Muscle of leg (tissue), 3 donors: ENCODE measurements at regions not wholly inside any gene's neighbourhood (a gene's known extent, or its start where the extent isn't known, plus 50 kb on each side); places are given as distances from the start of the nearest gene placed in this dataset.
"Not testable (repeated sequence)": the region's sequence is repeated elsewhere in the genome, so short reads cannot be mapped to it uniquely, and the experiment has no call there.

Source experiments
- DNase-seq: peaks from one replicate; pipeline ENCODE4 v3.0.0; 2013
- H3K27ac ChIP-seq: one replicate; pipeline ENCODE4 v1.5.1; 2013; ENCODE audit warnings: mild to moderate bottlenecking, low read length, control low read depth
- H3K27me3 ChIP-seq: one replicate; pipeline ENCODE4 v1.6.1; 2013; ENCODE audit warnings: low read length; ENCODE audit not compliant: control insufficient read depth, insufficient read depth
- H3K36me3 ChIP-seq: one replicate; pipeline ENCODE4 v1.6.1; 2013; ENCODE audit warnings: low read length; ENCODE audit not compliant: control insufficient read depth, insufficient read depth
- H3K4me1 ChIP-seq: one replicate; pipeline ENCODE4 v1.6.1; 2013; ENCODE audit warnings: low read length; ENCODE audit not compliant: control insufficient read depth, insufficient read depth
- H3K4me3 ChIP-seq: one replicate; pipeline ENCODE4 v1.5.1; 2013; ENCODE audit warnings: low read length, control low read depth
- H3K9me3 ChIP-seq: replicated peaks from 2 replicates; pipeline ENCODE4 v1.6.1; 2013; ENCODE audit warnings: low read depth, low read length; ENCODE audit not compliant: control insufficient read depth
- WGBS: methylation state at CpG from one replicate; pipeline ENCODE4 v1.1.5; 2013; ENCODE audit warnings: missing lambda C conversion rate; ENCODE audit not compliant: insufficient coverage; 5-methylcytosine and 5-hydroxymethylcytosine counted together

GRCh38 chr17:20938244-20938643 is 104.6 kb downstream of the USP22 start:
- no peak overlapping the region for H3K4me3 ChIP-seq
- H3K27ac ChIP-seq: no peak overlapping the region
- 95% methylated on average over 9 of the region's 15 CpGs for WGBS
- no peak for DNase-seq
- H3K4me1 ChIP-seq: no peaks in the 10 kb centered on the region
- no peaks in the 10 kb centered on the region for H3K9me3 ChIP-seq
- H3K27me3 ChIP-seq: no peaks in the 10 kb centered on the region
- no peaks in the 10 kb centered on the region for H3K36me3 ChIP-seq

DNA sequence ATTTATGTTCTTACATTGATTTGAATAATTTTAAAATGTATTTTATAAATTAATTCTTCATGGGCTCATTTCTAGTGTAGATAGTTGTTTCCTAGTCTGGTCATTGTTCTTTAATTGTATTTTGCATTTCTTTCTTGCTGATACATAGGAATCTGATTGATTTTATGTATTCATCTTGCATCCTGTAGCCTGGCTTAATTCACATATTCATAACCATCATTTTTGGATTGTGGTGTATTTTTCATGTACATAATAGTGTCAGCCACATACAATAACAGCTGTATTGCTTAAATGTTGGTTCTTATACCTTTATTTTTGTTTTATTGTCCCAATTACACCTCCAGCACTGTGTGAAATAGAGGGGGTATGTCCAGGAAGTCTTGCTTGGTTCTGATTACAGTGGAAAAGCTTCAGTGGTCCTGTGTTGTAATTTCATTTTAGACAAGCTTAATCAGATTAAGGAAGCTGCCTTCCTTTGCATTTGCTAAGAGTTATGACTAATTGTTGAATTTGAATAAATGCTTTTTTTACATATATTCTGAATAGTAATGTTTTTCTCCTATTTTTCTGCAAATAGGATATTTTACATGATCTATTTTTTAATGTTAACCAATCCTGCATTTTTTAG is 103.7 kb downstream of the USP22 start:
- H3K9me3 ChIP-seq: no peaks in the 10 kb centered on the region
- H3K4me1 ChIP-seq: no peaks in the 10 kb centered on the region
- H3K27ac ChIP-seq: no peak overlapping the region
- no peak for DNase-seq
- no peak overlapping the region for H3K4me3 ChIP-seq
- H3K36me3 ChIP-seq: no peaks in the 10 kb centered on the region
- H3K27me3 ChIP-seq: no peaks in the 10 kb centered on the region

DNA sequence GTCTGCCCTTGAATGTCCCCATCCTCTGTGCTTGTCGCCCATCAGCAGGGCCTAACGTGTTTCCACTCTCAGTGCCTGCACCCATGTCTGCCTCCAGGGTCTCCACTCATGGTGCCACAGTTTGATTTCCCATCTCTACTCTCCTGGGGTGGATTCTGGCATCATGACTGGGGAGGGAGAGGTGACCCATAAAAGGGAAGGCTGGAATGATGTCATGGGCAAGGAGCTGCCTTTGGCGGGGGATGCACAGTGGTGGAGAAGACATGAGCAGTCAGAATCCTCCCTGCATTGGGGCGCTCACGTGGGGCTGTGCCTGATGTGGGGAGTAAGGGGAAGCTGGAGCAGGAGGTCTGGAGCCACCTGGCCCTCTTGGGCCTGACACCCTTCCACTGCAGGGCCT is 100.9 kb downstream of the USP22 start:
- Histone ChIP-seq H3K4me1 (no peaks in the 10 kb centered on the region), H3K27me3 (no peaks in the 10 kb centered on the region), H3K27ac (no peak overlapping the region), H3K36me3 (no peaks in the 10 kb centered on the region), H3K9me3 (no peaks in the 10 kb centered on the region), H3K4me3 (no peak overlapping the region)
- WGBS: 76% methylated on average over 3 of the region's 5 CpGs
- no peak for DNase-seq

- 50% methylated on average over 5 of the region's 12 CpGs for WGBS
- no peak overlapping the region for H3K4me3 ChIP-seq
- no peak for DNase-seq
- H3K27me3 ChIP-seq: no peaks in the 10 kb centered on the region
- no peaks in the 10 kb centered on the region for H3K36me3 ChIP-seq
- H3K4me1 ChIP-seq: no peaks in the 10 kb centered on the region
- no peak overlapping the region for H3K27ac ChIP-seq
- H3K9me3 ChIP-seq: no peaks in the 10 kb centered on the region
Measured at GRCh38 chr17:20944014-20944865, 98.6 kb downstream of the USP22 start.

DNA sequence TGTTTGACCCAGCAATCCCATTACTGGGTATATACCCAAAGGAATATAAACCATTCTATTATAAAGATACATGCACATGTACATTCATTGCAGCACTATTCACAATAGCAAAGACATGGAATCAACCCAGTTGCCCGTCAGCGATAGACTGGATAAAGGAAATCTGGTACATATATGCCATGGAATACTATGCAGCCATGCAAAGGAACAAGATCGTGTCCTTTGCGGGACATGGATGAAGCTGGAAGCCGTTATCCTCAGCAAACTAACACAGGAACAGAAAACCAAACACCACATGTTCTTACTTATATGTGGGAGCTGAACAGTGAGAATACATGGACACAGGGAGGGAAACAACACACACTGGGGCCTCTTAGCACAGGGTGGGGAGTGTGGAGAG is 95.1 kb downstream of the USP22 start:
- not testable (repeated sequence) for H3K9me3 ChIP-seq, H3K36me3 ChIP-seq, H3K27ac ChIP-seq, H3K4me1 ChIP-seq, H3K27me3 ChIP-seq, H3K4me3 ChIP-seq, DNase-seq
- no CpG with 5 or more reads among the region's 5 CpGs for WGBS

GRCh38 chr17:20948984-20949777 is 93.6 kb downstream of the USP22 start:
- Histone ChIP-seq H3K4me3 (no peak overlapping the region), H3K4me1 (no peaks in the 10 kb centered on the region)
- 69% methylated on average over 8 of the region's 10 CpGs for WGBS

More at GRCh38 chr17:20948984-20949777, 93.6 kb downstream of the USP22 start:
- no peaks in the 10 kb centered on the region for H3K36me3 ChIP-seq
- no peaks in the 10 kb centered on the region for H3K27me3 ChIP-seq
- no peak for DNase-seq
- no peaks in the 10 kb centered on the region for H3K9me3 ChIP-seq
- no peak overlapping the region for H3K27ac ChIP-seq
